ENCODE measurements at regions not wholly inside any gene's neighbourhood (a gene's known extent, or its start where the extent isn't known, plus 50 kb on each side); places are given as distances from the start of the nearest gene placed in this dataset.

DNA sequence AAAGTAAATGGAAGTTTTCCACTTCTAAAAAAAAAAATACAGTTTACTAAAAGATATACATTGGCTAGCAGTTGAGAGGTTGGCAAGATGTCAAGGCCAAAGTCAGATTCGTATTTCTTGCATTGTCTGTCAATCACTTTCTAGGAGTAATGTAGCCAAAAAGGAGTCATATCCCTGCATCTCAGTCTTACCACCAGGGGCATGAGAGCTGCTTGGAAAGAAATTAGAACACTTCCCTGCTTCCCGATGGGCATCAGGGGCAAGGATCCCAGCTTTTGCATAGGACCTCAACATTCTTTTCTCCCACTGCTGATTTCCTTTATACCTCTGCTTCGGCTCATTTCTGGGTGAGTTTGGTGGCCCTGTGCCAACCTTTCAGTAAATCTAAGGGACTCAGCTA, 581.0 kb upstream of the MAP3K7 start:
- H3K4me1 ChIP-seq (ENCODE audit: insufficient read depth): no peaks in the 10 kb centered on the region
- no peak overlapping the region for H2AFZ ChIP-seq
- no peaks in the 10 kb centered on the region for H4K20me1 ChIP-seq (ENCODE audit: insufficient read depth, poor library complexity, severe bottlenecking)
- H3K4me2 ChIP-seq: no peak overlapping the region
- 66% methylated on average over 3 of the region's 3 CpGs for WGBS (ENCODE audit: low lambda C conversion rate, missing lambda C conversion rate)
- H3K36me3 ChIP-seq (replicated peaks; ENCODE audit: insufficient read depth, low read depth): no peaks in the 10 kb centered on the region
- H3K79me2 ChIP-seq: no peaks in the 10 kb centered on the region
- H3K9me3 ChIP-seq (ENCODE audit: low read depth): no peaks in the 10 kb centered on the region
- TF ChIP-seq, protein P1, sequence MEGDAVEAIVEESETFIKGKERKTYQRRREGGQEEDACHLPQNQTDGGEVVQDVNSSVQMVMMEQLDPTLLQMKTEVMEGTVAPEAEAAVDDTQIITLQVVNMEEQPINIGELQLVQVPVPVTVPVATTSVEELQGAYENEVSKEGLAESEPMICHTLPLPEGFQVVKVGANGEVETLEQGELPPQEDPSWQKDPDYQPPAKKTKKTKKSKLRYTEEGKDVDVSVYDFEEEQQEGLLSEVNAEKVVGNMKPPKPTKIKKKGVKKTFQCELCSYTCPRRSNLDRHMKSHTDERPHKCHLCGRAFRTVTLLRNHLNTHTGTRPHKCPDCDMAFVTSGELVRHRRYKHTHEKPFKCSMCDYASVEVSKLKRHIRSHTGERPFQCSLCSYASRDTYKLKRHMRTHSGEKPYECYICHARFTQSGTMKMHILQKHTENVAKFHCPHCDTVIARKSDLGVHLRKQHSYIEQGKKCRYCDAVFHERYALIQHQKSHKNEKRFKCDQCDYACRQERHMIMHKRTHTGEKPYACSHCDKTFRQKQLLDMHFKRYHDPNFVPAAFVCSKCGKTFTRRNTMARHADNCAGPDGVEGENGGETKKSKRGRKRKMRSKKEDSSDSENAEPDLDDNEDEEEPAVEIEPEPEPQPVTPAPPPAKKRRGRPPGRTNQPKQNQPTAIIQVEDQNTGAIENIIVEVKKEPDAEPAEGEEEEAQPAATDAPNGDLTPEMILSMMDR (IDR thresholded peaks at IDR 0.05; ENCODE audit: poor library complexity): peak; percentile 31
- TF ChIP-seq EZH2phosphoT487 (IDR thresholded peaks at IDR 0.05; ENCODE audit: low read depth, severe bottlenecking, unreplicated experiment): no peak
- no peak overlapping the region for H3K4me3 ChIP-seq
- H3K9me2 ChIP-seq (replicated peaks; ENCODE audit: insufficient read depth): no peaks in the 10 kb centered on the region
- DNase-seq (ENCODE audit: low spot score): peak; percentile 6
- H3K27me3 ChIP-seq: no peaks in the 10 kb centered on the region
- H3K27ac ChIP-seq: peak overlapping the region; percentile 14

DNA sequence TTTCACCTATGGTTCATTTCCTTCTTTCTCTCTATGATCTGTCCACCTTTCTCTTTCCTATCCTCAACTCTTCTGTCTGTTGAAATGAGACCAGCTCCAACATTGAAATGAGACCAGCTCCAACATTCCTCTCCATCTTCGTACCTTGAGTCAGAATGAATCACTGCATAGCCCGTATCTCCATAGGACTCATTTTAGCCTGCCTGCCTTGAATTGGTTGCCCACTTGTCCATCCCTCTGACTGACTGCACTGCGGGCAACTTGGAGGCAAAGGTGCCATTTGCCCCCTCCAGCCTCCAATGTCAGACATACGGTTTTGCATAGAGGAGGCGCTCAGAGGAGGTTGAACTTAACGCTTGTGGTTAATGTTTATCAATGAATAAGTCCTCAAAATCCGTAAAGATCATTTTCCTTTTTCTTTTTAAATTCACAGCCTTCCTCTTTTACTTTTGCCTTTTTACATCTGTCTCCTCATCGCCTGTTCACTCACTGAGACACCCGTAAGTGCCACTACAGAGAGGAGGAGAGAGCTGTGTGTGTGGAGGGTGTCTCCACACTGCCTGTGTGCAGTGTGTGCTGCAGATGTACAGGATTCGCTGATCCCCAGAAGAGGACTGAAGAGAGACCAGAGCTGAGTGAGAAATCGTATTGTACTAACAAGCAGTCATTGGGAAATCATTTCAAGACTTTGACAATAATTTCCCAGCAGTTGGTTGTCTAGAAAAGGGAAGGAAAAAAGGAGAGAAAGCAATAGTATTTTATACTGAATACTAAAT, 579.6 kb upstream of the MAP3K7 start:
- Histone ChIP-seq H3K27me3 (no peaks in the 10 kb centered on the region), H3K4me3 (no peak overlapping the region), H4K20me1 (ENCODE audit: insufficient read depth, poor library complexity, severe bottlenecking) (no peaks in the 10 kb centered on the region), H3K4me1 (ENCODE audit: insufficient read depth) (no peaks in the 10 kb centered on the region), H3K27ac (no peak overlapping the region), H3K9me3 (ENCODE audit: low read depth) (no peaks in the 10 kb centered on the region), H3K9me2 (replicated peaks; ENCODE audit: insufficient read depth) (no peaks in the 10 kb centered on the region), H2AFZ (no peak overlapping the region), H3K36me3 (replicated peaks; ENCODE audit: insufficient read depth, low read depth) (no peaks in the 10 kb centered on the region), H3K79me2 (no peaks in the 10 kb centered on the region), H3K4me2 (no peak overlapping the region)
- DNase-seq (ENCODE audit: low spot score): no peak
- TF ChIP-seq EZH2 (IDR thresholded peaks at IDR 0.05; ENCODE audit: borderline replicate concordance) (no peak), EZH2phosphoT487 (IDR thresholded peaks at IDR 0.05; ENCODE audit: low read depth, severe bottlenecking, unreplicated experiment) (no peak)
- TF ChIP-seq, protein P1 (IDR thresholded peaks at IDR 0.05; ENCODE audit: poor library complexity): no peak
- WGBS (ENCODE audit: low lambda C conversion rate, missing lambda C conversion rate): 83% methylated on average over 11 of the region's 11 CpGs

GRCh38 chr6:91164105-91164504, 577.2 kb upstream of the MAP3K7 start:
- TF ChIP-seq, protein P1 (IDR thresholded peaks at IDR 0.05; ENCODE audit: poor library complexity): no peak
- TF ChIP-seq EZH2 (IDR thresholded peaks at IDR 0.05; ENCODE audit: borderline replicate concordance) (no peak), EZH2phosphoT487 (IDR thresholded peaks at IDR 0.05; ENCODE audit: low read depth, severe bottlenecking, unreplicated experiment) (no peak)
- no peaks in the 10 kb centered on the region for H3K36me3 ChIP-seq (replicated peaks; ENCODE audit: insufficient read depth, low read depth)

More at GRCh38 chr6:91164105-91164504, 577.2 kb upstream of the MAP3K7 start:
- H3K9me3 ChIP-seq (ENCODE audit: low read depth): no peaks in the 10 kb centered on the region
- H3K4me2 ChIP-seq: no peak overlapping the region
- no peaks in the 10 kb centered on the region for H3K79me2 ChIP-seq
- no peaks in the 10 kb centered on the region for H4K20me1 ChIP-seq (ENCODE audit: insufficient read depth, poor library complexity, severe bottlenecking)
- DNase-seq (ENCODE audit: low spot score): no peak
- H2AFZ ChIP-seq: no peak overlapping the region
- 90% methylated on average over 7 of the region's 7 CpGs for WGBS (ENCODE audit: low lambda C conversion rate, missing lambda C conversion rate)
- no peaks in the 10 kb centered on the region for H3K27me3 ChIP-seq
- no peak overlapping the region for H3K27ac ChIP-seq
- no peak overlapping the region for H3K4me3 ChIP-seq
- no peaks in the 10 kb centered on the region for H3K9me2 ChIP-seq (replicated peaks; ENCODE audit: insufficient read depth)
- H3K4me1 ChIP-seq (ENCODE audit: insufficient read depth): no peaks in the 10 kb centered on the region

Data from hepatocyte (in vitro differentiated cells).